HepG2 (cell line): ENCODE measurements at regions not wholly inside any gene's neighbourhood (a gene's known extent, or its start where the extent isn't known, plus 50 kb on each side); places are given as distances from the start of the nearest gene placed in this dataset.

ENCODE experiments used
- CTCF ChIP-seq: sonication (generic); formaldehyde crosslinking; IDR thresholded peaks from 2 replicates; pipeline ENCODE4 v1.5.0; 2020; ENCODE audit warnings: mild to moderate bottlenecking, missing genetic modification reagents, moderate library complexity
- EZH2 ChIP-seq: conservative IDR thresholded peaks from 2 replicates; pipeline ENCODE4 v1.6.1; 2012; ENCODE audit warnings: mild to moderate bottlenecking, low read depth, low read length, moderate library complexity
- HMG20A ChIP-seq: IDR thresholded peaks from 2 replicates; pipeline ENCODE4 v1.6.1; 2016; ENCODE audit warnings: borderline replicate concordance
- MIER3 ChIP-seq: IDR thresholded peaks from 2 replicates; pipeline ENCODE4 v1.6.1; 2016; ENCODE audit warnings: missing compliant biosample characterization, borderline replicate concordance
- PBX2 ChIP-seq: IDR thresholded peaks from 2 replicates; pipeline ENCODE4 v1.6.1; 2016; ENCODE audit warnings: control low read depth
- POLR2A ChIP-seq, 2 experiments: IDR thresholded peaks; 2 replicates each; pipeline ENCODE4 v1.6.1; 2011; ENCODE audit warnings: low read depth in 2 of 2, low read length in 2 of 2, mild to moderate bottlenecking in 1 of 2, moderate library complexity in 1 of 2; ENCODE audit not compliant: insufficient read depth in 1 of 2
- POLR2AphosphoS5 ChIP-seq: IDR thresholded peaks from 2 replicates; pipeline ENCODE4 v1.6.1; 2012; ENCODE audit warnings: low read depth, low read length
- SETDB1 ChIP-seq: sonication (generic); formaldehyde crosslinking; IDR thresholded peaks from 2 replicates; pipeline ENCODE4 v1.5.1; 2020; ENCODE audit warnings: missing genetic modification reagents, mild to moderate bottlenecking, borderline replicate concordance
- SRF ChIP-seq: IDR thresholded peaks from 2 replicates; pipeline ENCODE4 v1.6.1; 2011; ENCODE audit warnings: mild to moderate bottlenecking, low read depth, low read length, moderate library complexity
- ZFP36 ChIP-seq: fragments of 150-350 bp; IDR thresholded peaks from 2 replicates; pipeline ENCODE4 v1.6.1; 2018; ENCODE audit warnings: borderline replicate concordance, low read length, low read depth; ENCODE audit not compliant: partially characterized antibody
- ZFP37 ChIP-seq: sonication (generic); formaldehyde crosslinking; IDR thresholded peaks from 2 replicates; pipeline ENCODE4 v1.4.0; 2020; ENCODE audit warnings: missing genetic modification reagents, borderline replicate concordance
- ZMYM4 ChIP-seq: sonication (generic); formaldehyde crosslinking; IDR thresholded peaks from 2 replicates; pipeline ENCODE4 v1.8.1; 2023; ENCODE audit warnings: mild to moderate bottlenecking, missing genetic modification reagents
- ZNF572 ChIP-seq: sonication (generic); formaldehyde crosslinking; IDR thresholded peaks from 2 replicates; pipeline ENCODE4 v1.5.1; 2020; ENCODE audit warnings: mild to moderate bottlenecking, missing genetic modification reagents
- ZNF737 ChIP-seq: sonication (generic); formaldehyde crosslinking; IDR thresholded peaks from 2 replicates; pipeline ENCODE4 v1.5.0; 2020; ENCODE audit warnings: missing genetic modification reagents, mild to moderate bottlenecking, borderline replicate concordance

- TF ChIP-seq SRF, result no peak
- no peak for TF ChIP-seq PBX2 (CRISPR knock-in tag)
- TF ChIP-seq ZFP36, result no peak
- TF ChIP-seq EZH2, result no peak
- TF ChIP-seq ZFP37 (CRISPR knock-in tag), result no peak
- TF ChIP-seq POLR2AphosphoS5, result no peak
- TF ChIP-seq MIER3 (CRISPR knock-in tag), result no peak
- TF ChIP-seq POLR2A (IDR thresholded peaks at IDR 0.05; ENCODE audit: insufficient read depth in 1 of 2, low read depth in 2 of 2, low read length in 2 of 2), result no peak
- TF ChIP-seq CTCF (CRISPR knock-in tag), result no peak
- TF ChIP-seq ZNF737 (CRISPR knock-in tag), result no peak
- TF ChIP-seq ZMYM4 (CRISPR knock-in tag), result no peak
- TF ChIP-seq ZNF572 (CRISPR knock-in tag), result no peak
- no peak for TF ChIP-seq SETDB1 (CRISPR knock-in tag)
- no peak for TF ChIP-seq HMG20A (CRISPR knock-in tag)
Observed at GRCh38 chr6:92485487-92485886, 933.9 kb downstream of the EPHA7 start.
